Ascending aorta (tissue), 2 donors: ENCODE measurements at regions not wholly inside any gene's neighbourhood (a gene's known extent, or its start where the extent isn't known, plus 50 kb on each side); places are given as distances from the start of the nearest gene placed in this dataset.
"Not testable (repeated sequence)": the region's sequence is repeated elsewhere in the genome, so short reads cannot be mapped to it uniquely, and the experiment has no call there.

ENCODE experiments used
- DNase-seq, 2 donors: peaks; one replicate each; pipeline ENCODE4 v3.0.0-alpha.2; 2019; ENCODE audit warnings: low spot score in 2 of 2
- H3K27ac ChIP-seq, 2 donors: fragments of 200-600 bp; sonication (generic); one replicate each; pipeline ENCODE4 v1.5.1; 2016 to 2017; ENCODE audit warnings: mild to moderate bottlenecking in 1 of 2
- H3K27me3 ChIP-seq: fragments of 200-600 bp; sonication (generic); one replicate; pipeline ENCODE4 v1.5.1; 2017
- H3K36me3 ChIP-seq, 2 donors: fragments of 200-600 bp; sonication (generic); one replicate each; pipeline ENCODE4 v1.5.1; 2016
- H3K4me1 ChIP-seq, 2 donors: fragments of 200-600 bp; sonication (generic); one replicate each; pipeline ENCODE4 v1.5.1; 2016 to 2017; ENCODE audit warnings: mild to moderate bottlenecking in 1 of 2
- H3K4me3 ChIP-seq, 2 donors: fragments of 200-600 bp; sonication (generic); one replicate each; pipeline ENCODE4 v1.5.1; 2016 to 2017; ENCODE audit warnings: mild to moderate bottlenecking in 1 of 2
- H3K9me3 ChIP-seq, 2 donors: fragments of 200-600 bp; sonication (generic); one replicate each; pipeline ENCODE4 v1.5.1; 2016
- intact Hi-C: fragments of 100-400 bp; cut with DNase I; formaldehyde crosslinking; loops from one replicate; pipeline ENCODE4 v1.15.1; 2023
- TF ChIP-seq, protein P1 (sequence below), 3 experiments: fragments of 200-600 bp in 2 of 3; fragments of 450-650 bp in 1 of 3; sonication (generic) in 2 of 3; IDR thresholded peaks; one replicate each; pipeline ENCODE4 v1.5.1; 2016 to 2019; ENCODE audit warnings: antibody characterized with exemption in 3 of 3, mild to moderate bottlenecking in 1 of 3, moderate library complexity in 1 of 3

DNA sequence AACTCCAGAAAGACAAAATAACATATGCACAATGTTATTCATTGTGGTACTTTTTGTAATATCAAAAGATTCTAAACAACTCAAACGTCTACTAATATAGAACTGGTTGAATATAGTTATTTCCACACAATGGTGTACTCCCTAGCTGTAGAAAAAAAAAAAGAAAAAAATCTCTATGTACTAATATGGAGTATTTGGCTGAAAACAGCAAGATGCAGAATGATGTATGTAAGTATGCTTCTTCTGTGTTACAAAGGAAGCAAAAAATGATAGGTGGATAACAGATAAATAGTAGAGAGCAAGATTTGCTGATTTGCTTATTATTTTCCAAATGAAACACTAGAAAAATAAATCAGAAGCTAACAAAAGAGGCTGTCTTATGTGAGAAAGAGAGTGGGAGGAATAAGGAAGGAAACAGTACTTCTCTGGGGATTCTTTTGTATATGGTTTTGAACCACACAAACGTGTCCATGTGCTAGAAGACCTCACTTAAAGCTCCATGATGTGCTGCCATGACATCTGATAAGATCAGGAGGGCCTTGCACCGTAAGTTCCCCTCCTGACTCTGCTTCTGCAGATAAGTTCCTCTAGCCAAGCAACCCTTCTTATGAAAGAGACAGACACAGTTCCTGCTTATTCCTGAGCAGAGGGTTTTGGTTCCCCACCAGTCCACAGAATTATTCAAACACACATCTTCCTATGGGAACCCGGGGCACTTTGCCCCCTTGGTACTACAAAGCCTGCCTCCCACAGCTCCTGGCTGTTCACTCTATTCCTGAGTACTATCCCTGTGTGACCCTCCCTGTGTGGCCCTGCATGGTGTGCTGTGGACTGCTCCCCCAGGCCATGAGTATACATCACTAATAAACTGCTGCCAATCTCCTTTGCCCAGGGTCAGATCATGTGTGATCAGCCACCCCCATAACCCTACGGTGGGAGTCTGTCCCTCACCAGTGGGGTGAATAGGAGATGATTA lies 159.1 kb downstream of the CCDC71L start:
- no peak for DNase-seq
- TF ChIP-seq, protein P1, sequence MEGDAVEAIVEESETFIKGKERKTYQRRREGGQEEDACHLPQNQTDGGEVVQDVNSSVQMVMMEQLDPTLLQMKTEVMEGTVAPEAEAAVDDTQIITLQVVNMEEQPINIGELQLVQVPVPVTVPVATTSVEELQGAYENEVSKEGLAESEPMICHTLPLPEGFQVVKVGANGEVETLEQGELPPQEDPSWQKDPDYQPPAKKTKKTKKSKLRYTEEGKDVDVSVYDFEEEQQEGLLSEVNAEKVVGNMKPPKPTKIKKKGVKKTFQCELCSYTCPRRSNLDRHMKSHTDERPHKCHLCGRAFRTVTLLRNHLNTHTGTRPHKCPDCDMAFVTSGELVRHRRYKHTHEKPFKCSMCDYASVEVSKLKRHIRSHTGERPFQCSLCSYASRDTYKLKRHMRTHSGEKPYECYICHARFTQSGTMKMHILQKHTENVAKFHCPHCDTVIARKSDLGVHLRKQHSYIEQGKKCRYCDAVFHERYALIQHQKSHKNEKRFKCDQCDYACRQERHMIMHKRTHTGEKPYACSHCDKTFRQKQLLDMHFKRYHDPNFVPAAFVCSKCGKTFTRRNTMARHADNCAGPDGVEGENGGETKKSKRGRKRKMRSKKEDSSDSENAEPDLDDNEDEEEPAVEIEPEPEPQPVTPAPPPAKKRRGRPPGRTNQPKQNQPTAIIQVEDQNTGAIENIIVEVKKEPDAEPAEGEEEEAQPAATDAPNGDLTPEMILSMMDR (IDR thresholded peaks at IDR 0.05): no peak
- H3K4me3 ChIP-seq: no peak overlapping the region
- H3K27me3 ChIP-seq: no peaks in the 10 kb centered on the region
- no peaks in the 10 kb centered on the region for H3K4me1 ChIP-seq
- no peaks in the 10 kb centered on the region for H3K36me3 ChIP-seq
- H3K27ac ChIP-seq: no peak overlapping the region
- intact Hi-C loops: no loop called here
- no peaks in the 10 kb centered on the region for H3K9me3 ChIP-seq

DNA sequence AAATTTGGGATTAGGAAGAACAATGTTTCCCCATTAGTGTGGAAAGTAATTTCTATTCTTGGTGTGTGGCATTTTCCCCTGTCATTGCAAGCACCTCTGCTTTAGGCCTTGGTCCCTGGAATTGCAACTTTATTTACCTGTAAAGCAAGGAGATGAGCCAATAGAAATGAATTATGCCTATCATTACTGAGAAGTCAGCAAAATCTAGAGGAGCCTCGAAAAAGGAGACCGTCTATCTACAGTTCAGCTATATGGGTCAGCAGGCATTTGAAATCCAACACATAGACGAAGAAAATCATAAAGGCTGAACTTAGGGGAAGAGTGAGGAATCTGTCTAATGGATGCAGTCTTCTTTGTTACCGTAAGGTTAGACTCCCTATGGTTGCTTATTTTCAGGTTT lies 161.1 kb downstream of the CCDC71L start:
- Histone ChIP-seq H3K27me3 (no peaks in the 10 kb centered on the region), H3K27ac (no peak overlapping the region), H3K4me3 (no peak overlapping the region), H3K4me1 (no peaks in the 10 kb centered on the region), H3K9me3 (no peaks in the 10 kb centered on the region), H3K36me3 (no peaks in the 10 kb centered on the region)
- TF ChIP-seq, protein P1 (IDR thresholded peaks at IDR 0.05): no peak
- intact Hi-C loops: no loop called here
- no peak for DNase-seq

DNA sequence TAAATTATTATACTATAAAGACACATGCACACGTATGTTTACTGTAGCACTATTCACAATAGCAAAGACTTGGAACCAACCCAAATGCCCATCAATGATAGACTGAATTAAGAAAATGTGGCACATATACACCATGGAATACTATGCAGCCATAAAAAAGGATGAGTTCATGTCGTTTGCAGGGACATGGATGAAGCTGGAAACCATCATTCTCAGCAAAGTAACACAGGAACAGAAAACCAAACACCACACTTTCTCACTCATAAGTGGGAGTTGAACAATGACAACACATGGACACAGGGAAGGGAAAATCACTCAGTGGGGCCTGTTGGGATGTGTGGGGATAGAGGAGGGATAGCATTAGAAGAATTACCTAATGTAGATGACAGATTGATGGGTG lies 163.0 kb downstream of the CCDC71L start:
- intact Hi-C loops, DNase-seq: not testable (repeated sequence)

DNA sequence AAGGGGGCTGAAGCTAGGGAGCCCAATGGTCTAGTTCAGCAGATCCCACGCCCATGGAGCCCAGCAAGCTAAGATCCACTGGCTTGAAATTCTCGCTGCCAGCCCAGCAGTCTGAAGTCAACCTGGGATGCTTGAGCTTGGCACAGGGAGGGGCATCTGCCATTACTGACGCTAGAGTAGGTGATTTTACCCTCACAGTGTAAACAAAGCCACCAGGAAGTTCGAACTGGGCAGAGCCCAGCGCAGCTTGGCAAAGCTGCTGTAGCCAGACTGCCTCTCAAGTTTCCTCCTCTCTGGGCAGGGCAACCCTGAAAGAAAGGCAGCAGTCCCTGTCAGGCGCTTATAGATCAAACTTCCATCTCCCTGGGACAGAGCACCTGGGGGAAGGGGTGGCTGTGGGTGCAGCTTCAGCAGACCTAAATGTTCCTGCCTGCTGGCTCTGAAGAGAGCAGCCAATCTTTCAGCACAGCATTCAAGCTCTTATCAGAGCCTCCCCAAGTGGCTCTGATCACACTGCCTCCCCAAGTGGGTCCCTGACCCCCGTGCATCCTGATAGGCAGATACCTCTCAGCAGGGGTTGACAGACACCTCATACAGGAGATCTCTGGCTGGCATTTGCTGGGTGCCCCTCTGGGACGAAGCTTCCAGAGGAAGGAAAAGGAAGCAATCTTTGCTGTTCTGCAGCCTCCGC lies 167.8 kb downstream of the CCDC71L start:
- Histone ChIP-seq H3K4me3 (no peak overlapping the region), H3K27ac (no peak overlapping the region), H3K27me3 (no peaks in the 10 kb centered on the region), H3K9me3 (no peaks in the 10 kb centered on the region), H3K36me3 (no peaks in the 10 kb centered on the region), H3K4me1 (no peaks in the 10 kb centered on the region)
- TF ChIP-seq, protein P1 (IDR thresholded peaks at IDR 0.05): no peak
- no peak for DNase-seq
- intact Hi-C loops: no loop called here

More for the DNA sequence above, 163.0 kb downstream of the CCDC71L start:
- H3K4me1 ChIP-seq, H3K27me3 ChIP-seq, H3K4me3 ChIP-seq, H3K9me3 ChIP-seq, H3K36me3 ChIP-seq, H3K27ac ChIP-seq: not testable (repeated sequence)

DNA sequence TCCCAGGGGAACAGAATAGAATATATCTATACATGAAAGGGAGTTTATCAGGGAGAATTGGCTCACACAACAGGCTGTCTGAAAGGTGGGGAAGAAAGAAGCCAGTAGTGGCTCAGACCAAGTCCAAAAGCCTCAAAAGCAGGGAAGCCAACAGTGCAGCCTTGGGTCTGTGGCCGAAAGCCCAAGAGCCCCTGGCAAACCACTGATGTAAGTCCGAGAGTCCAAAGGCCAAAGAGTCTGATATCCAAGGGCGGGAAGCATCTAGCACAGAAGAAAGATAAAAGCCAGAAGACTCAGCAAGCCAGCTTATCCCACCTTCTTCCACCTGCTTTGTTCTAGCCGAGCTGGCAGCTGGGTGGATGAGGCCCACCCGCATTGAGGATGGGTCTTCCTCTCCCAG lies 172.5 kb downstream of the CCDC71L start:
- Histone ChIP-seq H3K27me3 (no peaks in the 10 kb centered on the region), H3K4me3 (no peak overlapping the region), H3K9me3 (no peaks in the 10 kb centered on the region), H3K4me1 (no peaks in the 10 kb centered on the region), H3K36me3 (no peaks in the 10 kb centered on the region), H3K27ac (no peak overlapping the region)
- intact Hi-C loops: no loop called here
- TF ChIP-seq, protein P1 (IDR thresholded peaks at IDR 0.05): no peak
- DNase-seq: no peak

DNA sequence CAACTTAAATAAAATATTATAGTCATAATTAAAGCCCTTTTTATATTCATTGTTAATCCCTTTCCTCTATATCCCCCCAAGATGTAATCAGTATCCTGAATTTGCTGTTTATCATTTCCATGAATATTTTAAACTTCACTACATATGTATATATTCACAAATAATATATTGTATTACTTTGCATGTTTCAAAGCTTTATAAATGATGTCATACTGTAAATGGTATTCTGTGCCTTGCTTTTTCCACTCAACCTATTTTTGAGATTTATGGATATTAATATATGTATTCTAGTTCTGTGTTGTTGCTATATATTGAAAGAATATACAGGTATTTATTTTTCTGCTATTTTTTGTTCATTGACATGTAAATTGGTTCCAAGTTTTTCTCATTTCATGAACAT lies 173.1 kb downstream of the CCDC71L start:
- H3K9me3 ChIP-seq: no peaks in the 10 kb centered on the region
- DNase-seq: no peak
- no peaks in the 10 kb centered on the region for H3K4me1 ChIP-seq
- H3K4me3 ChIP-seq: no peak overlapping the region
- TF ChIP-seq, protein P1 (IDR thresholded peaks at IDR 0.05): no peak
- no peaks in the 10 kb centered on the region for H3K36me3 ChIP-seq
- H3K27me3 ChIP-seq: no peaks in the 10 kb centered on the region
- intact Hi-C loops: no loop called here
- H3K27ac ChIP-seq: no peak overlapping the region
